G401.6 (cell line): ENCODE measurements at regions not wholly inside any gene's neighbourhood (a gene's known extent, or its start where the extent isn't known, plus 50 kb on each side); places are given as distances from the start of the nearest gene placed in this dataset.

ENCODE experiments used
- FAIRE-seq: peaks from 2 replicates; lab custom pipeline; 2012; peaks lifted over from hg19 to GRCh38; lab: Jason Lieb, UNC

DNA sequence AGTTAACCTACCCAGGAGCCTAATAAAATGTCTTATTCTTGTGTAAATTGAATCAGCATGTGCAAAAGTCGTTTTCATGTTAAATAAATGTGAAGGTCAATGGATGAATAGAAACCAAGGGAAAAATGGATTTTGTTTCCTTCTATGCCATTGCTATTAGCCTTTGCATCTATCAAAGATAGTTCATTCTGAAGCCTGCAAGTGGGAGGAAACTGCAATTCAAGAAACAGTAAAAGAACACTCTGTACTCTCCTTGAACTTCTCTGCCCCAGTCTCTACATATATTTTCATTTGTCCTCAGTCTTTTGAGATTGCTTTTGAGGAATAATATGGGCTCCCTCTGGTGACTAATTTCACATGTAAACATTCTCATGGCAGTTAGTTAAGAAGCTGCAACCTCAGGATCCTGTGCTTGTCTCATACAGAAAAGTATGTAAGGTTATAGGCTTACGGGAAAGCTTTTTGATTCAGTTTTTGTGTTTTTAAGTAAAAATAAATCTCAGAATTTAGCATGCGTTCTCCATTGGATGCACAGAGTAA lies 1590.0 kb upstream of the LRRTM1 start:
- FAIRE-seq, result no peak

DNA sequence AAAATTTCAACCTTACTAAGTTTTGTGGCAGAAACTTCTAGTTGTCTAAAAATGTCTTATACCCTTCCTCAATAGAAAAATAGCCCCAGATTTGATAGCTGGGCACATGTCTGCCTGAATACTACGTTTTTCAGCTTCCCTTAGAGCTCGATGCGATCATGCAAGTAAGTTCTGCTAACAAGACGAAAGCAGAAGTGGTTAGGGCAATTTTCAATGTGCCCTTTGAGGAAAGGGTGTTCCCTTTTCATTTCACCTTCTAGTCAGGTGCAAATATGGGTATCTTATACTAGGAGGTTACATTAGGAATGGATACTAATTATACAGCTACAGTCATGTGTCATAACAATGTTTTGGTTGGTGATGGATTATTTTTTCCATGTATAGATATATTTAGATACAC lies 1572.1 kb upstream of the LRRTM1 start:
- FAIRE-seq, result no peak

DNA sequence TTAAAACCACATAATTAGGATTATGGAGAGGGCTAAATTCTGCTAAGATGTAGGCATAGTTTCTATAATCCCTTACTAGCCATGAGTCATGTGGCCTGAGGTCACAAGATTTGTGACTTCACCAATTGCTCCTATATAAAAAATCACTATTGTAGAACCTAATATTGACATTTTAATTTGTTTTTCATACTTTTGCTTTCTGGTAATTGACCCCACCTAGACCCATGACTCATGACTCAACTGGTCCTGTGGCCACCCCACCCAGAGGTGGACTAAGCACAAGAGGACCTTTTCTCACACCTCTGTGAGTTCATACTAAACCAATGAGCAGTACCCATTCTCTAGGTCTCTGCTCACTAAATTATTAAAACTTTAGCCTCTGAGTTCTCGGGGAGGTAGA lies 1567.5 kb upstream of the LRRTM1 start:
- no peak for FAIRE-seq

DNA sequence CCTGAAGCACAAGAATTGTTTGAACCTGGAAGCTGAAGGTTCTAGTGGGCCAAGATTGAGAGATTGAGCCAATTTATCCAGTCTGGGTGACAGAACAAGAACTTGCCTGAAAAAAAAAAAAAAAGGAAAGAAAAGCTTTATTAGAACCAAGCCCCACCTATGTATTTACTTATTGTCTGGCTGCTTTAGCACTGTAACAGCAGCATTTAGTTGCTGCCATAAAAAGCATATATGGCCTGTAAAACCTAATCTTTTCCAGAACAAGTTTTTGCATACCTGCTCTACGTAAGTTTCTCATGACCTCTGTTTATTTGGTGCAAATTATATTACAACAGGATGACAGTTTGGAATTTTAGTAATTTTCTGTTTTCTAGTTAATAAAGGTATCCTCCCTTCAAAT lies 1565.6 kb upstream of the LRRTM1 start:
- no peak for FAIRE-seq

DNA sequence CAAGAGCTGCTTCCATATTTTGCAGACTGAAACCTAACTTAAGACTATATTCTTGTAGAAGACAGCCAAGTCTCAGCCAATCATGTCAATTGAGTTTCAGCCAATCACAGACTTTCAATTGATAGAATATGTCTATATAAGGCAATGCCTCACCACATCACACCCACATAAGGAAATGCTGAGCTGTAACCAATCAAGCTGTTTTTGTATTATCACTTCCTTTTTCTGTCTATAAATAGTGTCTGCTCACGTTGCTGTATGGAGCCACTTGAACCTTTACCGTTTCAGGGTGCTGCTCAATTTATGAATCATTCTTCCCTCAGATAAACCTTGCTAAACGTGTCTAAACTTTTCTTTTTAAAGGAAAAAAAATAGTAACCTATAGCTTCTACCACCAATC lies 1554.4 kb upstream of the LRRTM1 start:
- FAIRE-seq, result no peak

DNA sequence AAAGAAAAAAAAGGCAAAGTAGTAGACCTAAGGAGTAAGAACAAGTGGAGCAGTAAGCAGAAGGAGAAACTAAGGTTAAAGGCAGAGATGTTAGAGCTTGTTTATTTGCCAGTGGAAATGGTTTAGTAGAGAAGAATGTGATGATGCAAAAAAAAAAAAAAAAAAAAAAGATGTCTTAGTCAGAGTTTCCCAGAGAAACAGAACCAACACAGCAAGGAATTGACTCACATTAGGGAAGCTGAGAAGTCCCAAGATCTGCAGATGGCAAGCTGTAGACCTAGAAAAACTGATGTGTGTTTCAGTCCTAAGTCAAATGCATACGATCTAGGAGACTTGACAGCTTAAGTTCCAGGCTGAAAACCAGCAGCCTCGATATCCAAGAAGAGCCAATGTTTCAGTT lies 1548.8 kb upstream of the LRRTM1 start:
- no peak for FAIRE-seq

DNA sequence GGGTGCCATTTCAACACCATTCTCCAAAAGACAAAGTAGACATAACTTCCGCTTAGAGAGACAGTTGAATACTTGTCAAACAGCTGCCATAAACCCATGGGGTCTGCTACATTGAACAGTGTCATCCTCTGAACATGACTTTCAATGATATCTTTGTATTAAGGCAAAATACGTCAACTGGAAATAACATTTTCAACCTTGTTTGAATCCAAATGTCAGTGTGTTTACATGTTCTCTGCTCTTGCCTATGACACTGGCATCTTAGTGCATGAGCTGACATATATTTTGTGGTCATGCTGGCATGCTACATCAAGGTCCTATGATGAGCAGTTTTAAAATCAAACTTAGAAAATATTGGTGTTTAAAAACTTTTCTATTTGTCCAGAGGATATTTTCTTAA lies 1548.1 kb upstream of the LRRTM1 start:
- no peak for FAIRE-seq

DNA sequence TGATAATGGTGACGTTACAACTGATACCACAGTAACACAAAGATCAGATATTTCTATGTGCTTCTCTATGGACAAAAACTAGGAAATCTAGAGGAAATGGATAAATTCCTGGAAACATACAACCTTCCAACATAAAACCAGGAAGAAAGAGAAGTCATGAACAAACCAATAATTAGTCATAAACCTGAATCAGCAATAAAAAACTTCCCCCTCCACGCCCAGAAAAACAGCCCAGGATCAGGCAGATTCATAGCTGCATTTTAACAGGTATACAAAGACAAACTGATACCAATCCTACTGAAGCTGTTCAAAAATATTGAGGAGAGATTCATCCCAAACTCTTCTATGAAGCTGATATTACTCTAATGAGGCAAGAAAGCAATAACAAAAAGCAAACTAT lies 1535.2 kb upstream of the LRRTM1 start:
- FAIRE-seq, result no peak

DNA sequence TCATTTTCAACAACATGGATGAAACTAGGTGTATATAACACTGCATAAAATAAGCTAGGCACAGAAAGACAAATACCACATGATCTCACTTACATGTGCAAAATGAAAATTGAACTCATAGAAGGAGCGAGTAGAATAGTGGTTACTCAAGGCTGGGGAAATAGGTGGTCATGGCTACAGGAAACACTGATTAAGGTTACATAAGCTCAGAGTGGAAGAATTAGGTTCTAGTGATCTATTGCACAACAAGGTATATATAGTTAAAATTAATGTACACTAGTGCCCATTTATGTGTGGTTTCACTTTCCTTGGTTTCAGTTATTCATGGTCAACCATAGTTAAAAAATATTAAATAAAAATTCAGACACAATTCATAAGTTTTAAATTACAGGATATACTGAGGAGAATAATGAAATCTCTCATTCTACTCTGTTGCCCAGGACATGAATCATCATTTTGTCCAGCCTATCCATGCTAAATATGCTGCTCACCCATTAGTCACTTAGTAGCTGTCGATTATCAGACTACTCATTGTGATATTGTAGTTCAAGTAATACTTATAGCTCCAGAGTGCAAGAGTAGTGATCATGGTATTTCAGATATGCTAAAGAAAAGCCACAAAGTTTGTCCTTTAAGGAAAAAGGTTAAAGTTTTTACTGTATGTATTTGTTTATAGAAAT lies 1530.9 kb upstream of the LRRTM1 start:
- no peak for FAIRE-seq

DNA sequence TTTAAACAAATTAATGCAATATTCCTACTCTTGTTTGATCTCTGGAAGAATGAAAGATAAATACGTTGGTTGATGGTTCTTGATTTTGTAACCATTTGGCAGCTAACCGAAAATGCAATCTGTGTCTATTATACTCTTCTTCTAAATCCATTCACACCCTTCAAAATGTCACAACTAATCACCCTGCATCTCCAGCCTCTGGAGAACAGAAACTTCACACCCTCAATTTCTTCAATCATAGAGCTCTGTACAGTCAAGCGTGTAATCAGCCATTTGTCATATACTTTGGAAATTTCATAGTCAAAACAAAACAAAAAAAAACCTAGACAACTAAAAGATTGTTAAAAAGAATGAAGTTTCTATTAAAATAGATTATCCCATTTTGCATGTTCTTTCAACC lies 1482.3 kb upstream of the LRRTM1 start:
- no peak for FAIRE-seq

DNA sequence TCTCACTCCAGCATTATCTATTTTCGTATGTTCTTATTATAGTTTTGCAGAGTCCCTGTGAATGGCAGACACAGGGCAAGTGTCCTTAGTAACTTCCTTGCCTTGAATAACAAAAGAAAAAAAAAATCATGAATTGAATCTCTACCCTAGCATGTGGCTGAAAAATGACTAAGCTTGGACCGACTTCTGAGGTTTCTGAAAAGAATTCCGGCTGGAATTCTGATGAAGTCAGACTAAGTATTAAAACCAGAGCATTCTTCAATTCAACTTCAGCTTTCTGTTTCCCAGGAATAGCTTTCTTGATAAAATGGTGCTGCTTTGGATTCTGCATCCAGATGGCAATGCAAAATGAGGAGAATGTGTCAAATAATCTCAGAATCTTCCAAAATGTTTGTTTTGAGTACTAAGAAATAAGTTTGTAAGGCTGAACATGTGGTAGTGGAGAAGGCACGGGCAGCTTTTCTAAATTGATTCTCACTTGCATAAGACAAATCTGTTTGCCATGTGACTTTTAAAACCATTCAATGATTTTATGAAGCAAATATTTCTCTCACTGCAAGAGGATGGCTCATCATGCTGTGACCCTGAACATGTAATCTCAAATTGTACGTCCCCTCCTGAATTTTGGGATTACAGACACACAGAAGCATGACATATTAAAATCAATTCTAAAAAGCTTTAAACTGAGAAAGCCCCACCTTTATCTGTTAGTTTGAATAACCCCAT lies 1462.8 kb upstream of the LRRTM1 start:
- FAIRE-seq, result no peak

DNA sequence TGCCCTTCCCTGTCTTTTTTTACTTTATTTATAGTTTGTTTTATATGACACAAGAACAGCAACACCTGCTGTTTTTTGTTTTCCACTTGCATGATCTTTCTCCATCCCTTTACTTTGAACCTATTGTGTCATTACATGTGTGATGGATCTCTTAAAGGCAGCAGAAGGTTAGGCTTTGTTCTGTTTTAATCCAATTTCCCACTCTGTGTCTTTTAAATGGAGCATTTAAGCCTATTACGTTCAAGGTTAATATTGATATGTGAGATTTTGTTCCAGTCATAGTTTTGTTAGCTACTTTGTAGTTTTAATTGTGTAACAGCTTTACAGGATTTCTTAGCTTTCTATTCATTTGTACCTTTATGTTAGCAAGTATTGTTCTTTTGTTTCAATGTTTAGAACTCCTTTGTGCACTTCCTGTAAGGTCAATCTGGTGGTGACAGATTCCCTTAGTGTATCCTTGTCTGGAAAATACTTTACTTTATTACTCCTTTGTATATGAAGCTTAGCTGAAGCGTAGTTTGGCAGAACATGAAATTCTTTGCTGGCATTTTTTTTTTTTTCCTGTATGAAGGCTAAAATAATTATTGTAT lies 1443.0 kb upstream of the LRRTM1 start:
- no peak for FAIRE-seq

DNA sequence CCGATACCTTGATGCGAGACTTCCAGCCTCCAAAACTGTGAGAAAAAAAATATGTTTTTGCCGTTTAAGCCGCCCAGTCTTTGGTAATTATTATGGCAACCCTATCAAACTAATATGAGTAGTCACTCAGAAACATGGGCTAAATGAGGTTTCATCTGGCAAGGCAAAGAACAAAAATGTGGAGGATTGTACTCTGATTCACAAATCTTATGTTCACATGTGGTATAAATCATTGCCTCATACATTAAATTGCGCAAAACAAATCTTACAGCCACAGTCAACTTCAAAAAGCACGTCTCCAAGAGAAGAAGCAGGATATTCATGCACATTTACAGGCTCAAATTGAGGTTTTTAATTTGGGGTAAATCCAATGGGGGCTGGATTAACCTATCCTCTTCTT lies 1435.4 kb upstream of the LRRTM1 start:
- no peak for FAIRE-seq

DNA sequence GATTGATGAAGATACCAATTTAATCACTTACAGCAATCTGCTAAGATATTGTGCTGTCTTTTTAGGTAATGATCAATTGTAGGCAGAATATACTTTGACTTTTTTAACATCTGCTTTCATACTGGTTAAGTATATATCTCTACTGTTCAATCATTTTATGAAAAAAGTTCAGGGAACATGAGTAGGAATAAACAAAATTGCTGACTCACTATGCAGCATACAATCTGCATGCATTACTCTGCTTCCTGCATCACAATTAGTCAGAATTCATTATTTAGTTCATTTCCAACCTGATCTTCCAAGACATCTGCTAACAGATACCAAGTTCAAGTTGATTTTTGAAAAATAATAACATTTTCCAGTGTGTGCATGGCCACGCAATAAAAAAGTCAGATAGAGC lies 1430.4 kb upstream of the LRRTM1 start:
- no peak for FAIRE-seq

DNA sequence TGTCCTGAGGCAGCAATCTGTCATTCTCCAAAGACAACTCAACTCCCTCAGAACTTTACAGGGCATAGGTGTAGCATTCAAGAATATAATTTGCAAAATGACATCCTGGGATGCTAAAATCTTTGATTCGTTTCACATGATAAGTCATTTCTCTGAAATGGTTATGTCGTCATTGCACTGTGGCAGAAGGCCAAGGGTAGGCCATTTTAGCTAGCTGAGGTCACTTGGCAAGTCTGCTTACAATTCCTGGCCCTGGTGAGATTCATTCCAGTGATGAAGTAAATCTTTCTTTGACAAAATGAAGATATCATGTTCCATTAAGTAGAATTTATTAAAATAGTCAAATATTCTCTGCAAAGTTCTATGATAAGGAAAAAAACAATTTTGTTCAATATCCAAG lies 1410.3 kb upstream of the LRRTM1 start:
- no peak for FAIRE-seq

DNA sequence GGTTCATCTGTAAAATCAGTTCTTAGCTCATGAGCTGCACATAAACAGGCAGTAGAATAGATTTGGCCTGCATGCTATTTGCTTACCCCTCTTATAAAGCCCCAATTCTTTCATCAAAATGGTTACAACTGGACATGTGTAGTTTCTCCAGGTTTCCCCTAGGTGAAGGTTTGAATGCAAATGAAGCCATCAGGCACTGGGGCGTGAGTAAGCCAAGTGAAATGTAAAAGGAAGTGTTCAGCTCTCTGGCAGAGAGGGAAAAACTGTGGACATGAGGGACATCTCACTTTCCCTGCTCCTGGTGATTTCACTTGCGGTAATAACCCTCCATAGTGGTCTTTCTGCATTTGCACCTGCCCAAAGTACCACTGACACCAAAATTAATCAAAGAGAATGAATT lies 1402.3 kb upstream of the LRRTM1 start:
- no peak for FAIRE-seq

DNA sequence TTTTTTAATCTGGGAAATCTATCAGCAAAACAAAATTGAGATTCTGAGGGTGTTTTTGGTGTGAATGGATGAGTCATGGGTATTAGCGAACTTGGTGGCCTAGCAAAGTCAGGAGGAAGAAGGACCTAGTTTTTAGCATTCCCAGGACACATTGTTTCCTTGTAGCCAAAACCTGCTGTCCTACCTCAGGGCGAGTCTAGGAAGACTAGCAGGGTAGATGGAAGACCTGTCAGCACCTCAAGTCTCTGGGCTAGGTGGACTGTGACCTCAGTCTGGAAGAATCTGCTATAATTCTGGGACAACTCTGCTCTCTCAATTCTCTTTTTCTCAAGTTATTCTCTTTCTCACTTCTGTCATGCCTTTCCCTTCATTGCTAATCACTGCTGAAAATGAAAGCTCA lies 1399.3 kb upstream of the LRRTM1 start:
- no peak for FAIRE-seq

DNA sequence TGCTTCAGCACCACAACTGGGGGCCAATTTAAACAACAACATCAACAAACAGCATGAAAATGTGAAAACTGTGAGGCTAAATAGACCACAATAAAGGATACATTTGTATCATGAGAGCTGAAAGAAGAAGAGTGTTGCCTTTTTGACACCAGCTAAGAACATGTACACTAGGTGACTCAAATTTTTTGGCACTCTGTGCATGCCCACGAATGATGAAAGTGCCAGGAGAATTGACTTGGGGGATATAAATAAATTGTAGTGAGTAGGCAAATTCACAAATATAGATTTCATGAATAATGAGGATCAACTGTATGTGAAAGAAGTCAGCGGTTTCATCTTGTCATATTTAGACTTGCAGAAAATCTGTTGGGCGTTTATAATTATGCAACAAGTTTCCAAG lies 1388.0 kb upstream of the LRRTM1 start:
- FAIRE-seq, result no peak

DNA sequence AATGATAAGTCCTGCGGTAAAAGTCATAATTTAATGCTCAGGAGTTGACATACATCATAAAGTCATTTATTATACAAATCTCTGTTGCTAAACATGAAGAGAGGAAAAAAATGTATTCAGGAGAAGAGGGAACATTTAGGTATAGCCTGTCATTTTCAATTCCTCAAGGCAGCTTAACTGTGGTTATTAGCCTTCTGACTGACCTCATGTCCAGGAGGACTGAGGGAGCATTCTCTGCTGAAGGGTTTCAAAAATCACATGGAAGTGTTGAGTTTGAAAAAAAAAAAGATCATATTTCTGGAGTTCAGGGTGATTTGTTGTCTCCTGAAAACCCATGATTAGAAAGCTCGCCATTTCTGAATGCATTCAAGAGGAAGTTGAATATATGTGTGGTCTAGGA lies 1371.1 kb upstream of the LRRTM1 start:
- FAIRE-seq, result no peak

DNA sequence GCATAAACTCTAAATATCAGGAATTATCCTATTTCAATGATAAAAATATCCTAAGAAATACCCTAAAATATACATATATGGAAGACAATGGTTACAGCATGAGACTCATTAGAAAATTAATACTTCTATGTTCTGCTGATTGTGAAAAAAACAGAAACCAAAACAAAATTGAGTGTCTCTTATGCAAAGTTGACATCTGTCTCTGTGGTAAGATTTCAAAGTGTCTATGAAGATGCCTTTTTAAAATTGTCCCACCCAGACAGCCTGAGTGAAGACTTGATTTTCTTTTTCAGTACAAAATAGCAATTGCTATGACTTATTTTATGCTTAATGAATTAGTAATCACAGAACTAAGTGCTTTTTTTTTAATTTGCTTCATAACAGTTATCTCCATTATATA lies 1368.4 kb upstream of the LRRTM1 start:
- no peak for FAIRE-seq

DNA sequence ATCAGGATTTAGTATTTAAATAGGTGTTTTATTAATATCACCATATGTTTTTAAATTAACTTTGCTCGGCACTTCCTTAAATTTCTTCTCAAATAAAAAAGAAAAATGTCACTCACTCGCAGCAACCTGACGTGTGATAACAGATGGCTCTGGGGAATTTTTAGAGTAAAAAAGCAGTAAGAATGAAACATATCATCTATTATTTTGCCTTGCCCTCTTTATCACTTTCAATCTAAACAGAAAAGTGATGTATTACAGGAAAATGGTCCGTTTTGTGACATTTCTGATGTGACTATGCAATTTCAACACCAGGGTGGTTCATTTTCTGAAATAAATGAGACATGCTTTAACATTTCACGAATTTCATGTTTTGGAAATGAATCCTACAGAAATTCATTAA lies 1368.0 kb upstream of the LRRTM1 start:
- FAIRE-seq, result no peak

DNA sequence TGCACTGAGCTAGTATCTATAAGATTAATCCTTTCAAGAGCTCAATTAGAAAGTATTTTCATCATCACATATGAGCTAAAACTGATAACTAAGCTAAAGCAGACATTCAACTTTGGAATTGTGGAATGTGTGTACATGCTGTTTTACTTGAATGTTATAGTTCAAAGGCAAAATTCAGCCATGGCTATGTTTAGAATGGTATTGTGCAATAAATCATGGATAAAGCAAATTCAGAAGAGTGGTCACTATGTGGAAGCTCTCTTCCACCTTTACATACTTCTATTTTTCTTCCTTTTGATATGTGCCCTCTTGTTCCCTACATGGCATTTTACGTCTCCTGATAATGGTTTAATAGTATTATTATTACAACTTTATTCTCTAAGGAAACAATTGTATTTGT lies 1366.3 kb upstream of the LRRTM1 start:
- no peak for FAIRE-seq

DNA sequence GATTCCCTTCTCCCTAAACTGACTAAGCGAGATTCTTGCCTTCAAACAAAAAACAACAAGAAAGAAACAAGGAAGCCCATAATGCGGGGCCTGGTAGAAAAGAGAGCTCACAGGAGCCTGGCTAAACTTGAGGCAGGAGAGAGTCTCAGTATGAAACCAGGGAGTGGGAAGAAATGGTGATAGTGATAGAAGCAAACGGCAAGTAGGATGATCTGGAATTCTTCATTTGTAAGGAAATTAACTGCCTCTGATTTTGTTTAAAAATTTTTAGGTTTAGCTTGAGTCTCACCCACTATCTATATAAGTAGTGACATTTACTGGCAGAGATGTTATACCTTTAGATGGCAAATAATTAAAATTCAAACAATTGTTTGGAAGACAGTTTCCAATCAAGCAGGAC lies 1356.5 kb upstream of the LRRTM1 start:
- no peak for FAIRE-seq

DNA sequence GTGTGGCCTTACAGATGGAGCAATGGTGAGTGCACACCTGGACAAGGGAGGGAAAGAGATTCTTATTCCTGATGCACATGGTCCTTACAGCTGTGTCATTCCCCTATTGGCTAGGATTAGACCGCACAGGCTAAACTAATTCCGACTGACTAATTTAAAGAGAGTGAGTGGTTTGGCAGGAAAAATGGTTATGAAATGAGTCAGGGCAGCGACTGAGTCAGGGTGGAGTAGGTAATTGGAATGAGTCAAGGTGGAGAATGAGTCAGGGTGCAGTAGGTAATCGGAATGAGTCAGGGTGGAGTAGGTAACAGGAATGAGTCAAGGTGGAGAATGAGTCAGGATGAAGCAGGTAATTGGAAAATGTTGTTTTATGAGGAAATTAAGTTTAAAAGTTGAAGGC lies 1353.7 kb upstream of the LRRTM1 start:
- no peak for FAIRE-seq
